SK-N-SH (cell line): ENCODE measurements at regions not wholly inside any gene's neighbourhood (a gene's known extent, or its start where the extent isn't known, plus 50 kb on each side); places are given as distances from the start of the nearest gene placed in this dataset.

Experiments used
- CTCF ChIA-PET: fragments of 300-600, 350-600 bp; formaldehyde crosslinking; extraction: SDS; loops from one replicate; lab custom pipeline; 2021; lab: Yijun Ruan, JAX
- POLR2A ChIA-PET: fragments of 350-600 bp; sonication (Branson Sonifier 250); formaldehyde crosslinking; extraction: SDS; loops from one replicate; lab custom pipeline; 2020; ENCODE audit warnings: antibody characterized with exemption, inconsistent platforms; lab: Yijun Ruan, JAX
- DNase-seq: peaks from one replicate; pipeline ENCODE4 v3.0.0; 2012
- H2AFZ ChIP-seq: fragments of 200-600 bp; sonication (generic); 2 replicates; pipeline ENCODE4 v1.8.1; 2016; ENCODE audit warnings: antibody characterized with exemption, mild to moderate bottlenecking, low read depth
- H3F3A ChIP-seq: fragments of 200-600 bp; sonication (generic); replicated peaks from 2 replicates; pipeline ENCODE3; 2016; ENCODE audit warnings: antibody characterized with exemption, mild to moderate bottlenecking; ENCODE audit not compliant: insufficient read depth
- H3K27ac ChIP-seq, 2 experiments: fragments of 200-500 bp in 1 of 2; fragments of 200-600 bp in 1 of 2; sonication (Bioruptor generic) in 1 of 2; sonication (generic), shearing (Covaris generic) in 1 of 2; 2 replicates each; pipeline versions ENCODE4 v1.5.1 to v1.6.1; 2014 to 2016; ENCODE audit warnings: low read depth in 2 of 2, inconsistent platforms in 1 of 2, low read length in 1 of 2, mild to moderate bottlenecking in 1 of 2, mixed read lengths in 1 of 2
- H3K27me3 ChIP-seq: fragments of 200-600 bp; sonication (generic), shearing (Covaris generic); 2 replicates; pipeline ENCODE4 v1.6.1; 2016; ENCODE audit warnings: mixed run types; ENCODE audit not compliant: insufficient read depth
- H3K36me3 ChIP-seq, 2 experiments: fragments of 200-500 bp in 1 of 2; fragments of 200-600 bp in 1 of 2; sonication (Bioruptor generic) in 1 of 2; sonication (generic) in 1 of 2; replicated peaks in 1 of 2; 2 replicates each; pipeline versions ENCODE3 to v1.5.1; 2014 to 2016; ENCODE audit warnings: low read length in 1 of 2, mild to moderate bottlenecking in 1 of 2; ENCODE audit not compliant: insufficient read depth in 2 of 2, control insufficient read depth in 1 of 2
- H3K4me1 ChIP-seq, 2 experiments: fragments of 200-500 bp in 1 of 2; fragments of 200-600 bp in 1 of 2; sonication (Bioruptor generic) in 1 of 2; sonication (generic), shearing (Covaris generic) in 1 of 2; 2 replicates each; pipeline versions ENCODE4 v1.5.1 to v1.6.1; 2014 to 2016; ENCODE audit warnings: low read depth in 1 of 2, low read length in 1 of 2, mixed run types in 1 of 2; ENCODE audit not compliant: insufficient read depth in 2 of 2, control insufficient read depth in 1 of 2
- H3K4me2 ChIP-seq: fragments of 200-600 bp; sonication (generic), shearing (Covaris generic); 2 replicates; pipeline ENCODE4 v1.6.1; 2017; ENCODE audit warnings: mixed run types
- H3K4me3 ChIP-seq, 2 experiments: fragments of 200-500 bp in 1 of 2; fragments of 200-600 bp in 1 of 2; sonication (Bioruptor generic) in 1 of 2; sonication (generic), shearing (Covaris generic) in 1 of 2; 2 replicates each; pipeline versions ENCODE4 v1.5.1 to v1.8.1; 2014 to 2016; ENCODE audit warnings: low read depth in 2 of 2, inconsistent platforms in 1 of 2, low read length in 1 of 2, mild to moderate bottlenecking in 1 of 2, mixed read lengths in 1 of 2, moderate library complexity in 1 of 2
- H3K79me2 ChIP-seq: fragments of 200-600 bp; sonication (generic); 2 replicates; pipeline ENCODE4 v1.8.1; 2017; ENCODE audit warnings: mild to moderate bottlenecking; ENCODE audit not compliant: insufficient read depth
- H3K9ac ChIP-seq: fragments of 200-600 bp; sonication (generic); 2 replicates; pipeline ENCODE4 v1.6.1; 2017; ENCODE audit warnings: mixed run types
- H3K9me2 ChIP-seq: fragments of 200-600 bp; sonication (generic); 2 replicates; pipeline ENCODE4 v1.6.1; 2017; ENCODE audit warnings: mixed run types
- H3K9me3 ChIP-seq: fragments of 200-600 bp; sonication (generic); 2 replicates; pipeline ENCODE4 v1.6.1; 2017; ENCODE audit warnings: mixed run types, mild to moderate bottlenecking, moderate library complexity
- H4K20me1 ChIP-seq: fragments of 200-600 bp; sonication (generic); 2 replicates; pipeline ENCODE4 v1.6.1; 2017; ENCODE audit warnings: mild to moderate bottlenecking, mixed run types; ENCODE audit not compliant: insufficient read depth
- CHD2 ChIP-seq: fragments of 150-350 bp; IDR thresholded peaks from 2 replicates; pipeline ENCODE4 v1.6.1; 2018; ENCODE audit warnings: low read length; ENCODE audit not compliant: partially characterized antibody
- EP300 ChIP-seq, 2 experiments: IDR thresholded peaks; 2 replicates each; pipeline versions ENCODE4 v1.4.0 to v1.6.1; 2012; ENCODE audit warnings: borderline replicate concordance in 1 of 2, low read depth in 1 of 2, low read length in 1 of 2
- FOXM1 ChIP-seq: IDR thresholded peaks from 2 replicates; pipeline ENCODE4 v1.4.0; 2012; ENCODE audit warnings: low read depth, mild to moderate bottlenecking
- GATA2 ChIP-seq: sonication (generic); formaldehyde crosslinking; IDR thresholded peaks from 2 replicates; pipeline ENCODE4 v1.5.0; 2020; ENCODE audit warnings: mild to moderate bottlenecking, missing genetic modification reagents
- MEF2A ChIP-seq: IDR thresholded peaks from 2 replicates; pipeline ENCODE4 v1.4.0; 2012; ENCODE audit warnings: low read depth, borderline replicate concordance
- MXI1 ChIP-seq: IDR thresholded peaks from 2 replicates; pipeline ENCODE4 v1.6.1; 2012; ENCODE audit warnings: mild to moderate bottlenecking, low read depth, low read length, improper control_type of control experiment
- NFIC ChIP-seq: IDR thresholded peaks from 2 replicates; pipeline ENCODE4 v1.4.0; 2012; ENCODE audit warnings: borderline replicate concordance
- NRF1 ChIP-seq: IDR thresholded peaks from 2 replicates; pipeline ENCODE4 v1.6.1; 2012; ENCODE audit warnings: low read depth, mild to moderate bottlenecking, low read length
- POLR2AphosphoS5 ChIP-seq: IDR thresholded peaks from 2 replicates; pipeline ENCODE4 v1.6.1; 2012; ENCODE audit warnings: low read depth, low read length
- REST ChIP-seq: IDR thresholded peaks from 2 replicates; pipeline ENCODE4 v1.6.1; 2012; ENCODE audit warnings: mild to moderate bottlenecking, low read depth, low read length, moderate library complexity
- RFX5 ChIP-seq: IDR thresholded peaks from 2 replicates; pipeline ENCODE4 v1.6.1; 2012; ENCODE audit warnings: mild to moderate bottlenecking, improper control_type of control experiment, low read length
- RXRA ChIP-seq: IDR thresholded peaks from 2 replicates; pipeline ENCODE4 v1.4.0; 2012; ENCODE audit warnings: low read depth, mild to moderate bottlenecking, borderline replicate concordance
- TAF1 ChIP-seq: IDR thresholded peaks from 2 replicates; pipeline ENCODE4 v1.6.1; 2012; ENCODE audit warnings: low read depth, mild to moderate bottlenecking, low read length, moderate library complexity, borderline replicate concordance
- TEAD4 ChIP-seq: IDR thresholded peaks from 2 replicates; pipeline ENCODE4 v1.4.0; 2012; ENCODE audit warnings: mild to moderate bottlenecking, borderline replicate concordance; ENCODE audit not compliant: insufficient read depth
- YY1 ChIP-seq: IDR thresholded peaks from 2 replicates; pipeline ENCODE4 v1.4.0; 2012; ENCODE audit warnings: low read depth, mild to moderate bottlenecking
- TF ChIP-seq, protein P1 (sequence below): IDR thresholded peaks from 2 replicates; pipeline ENCODE4 v1.4.0; 2012; ENCODE audit warnings: low read depth, borderline replicate concordance
- TF ChIP-seq, protein P2 (sequence below): IDR thresholded peaks from 2 replicates; pipeline ENCODE4 v1.4.0; 2012; ENCODE audit warnings: low read depth

DNA sequence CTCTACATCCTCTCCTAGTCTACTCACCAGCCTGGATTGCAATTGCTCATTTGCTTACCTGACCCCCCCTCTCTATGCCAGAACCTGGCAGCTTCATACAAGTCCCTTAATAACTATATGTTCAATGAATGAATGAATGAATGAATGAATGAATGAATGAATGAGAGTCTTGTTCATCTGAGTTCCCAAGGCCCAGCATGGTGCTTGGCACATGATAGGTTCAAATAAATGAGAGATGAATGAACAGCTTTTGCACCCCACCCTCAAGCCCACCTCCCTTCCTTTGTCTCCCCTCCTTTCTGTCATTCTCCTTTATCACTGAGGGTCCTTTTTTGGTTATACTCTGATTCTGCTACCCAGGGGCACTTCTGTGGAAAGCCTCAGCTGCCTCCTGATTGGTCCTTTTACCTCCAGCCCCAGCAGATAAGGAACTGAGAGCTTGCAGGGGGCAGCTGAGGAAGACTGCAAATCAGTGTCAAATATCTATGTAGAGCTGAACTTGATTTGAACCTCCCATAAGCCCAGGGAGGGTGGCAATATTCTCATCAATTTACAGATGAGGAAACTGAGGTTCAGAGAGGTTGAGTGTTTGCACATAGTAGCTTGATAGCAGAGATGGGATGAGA is 54.1 kb upstream of the CHRNB4 start:
- peaks cover 5% of the 10 kb centered on the region; the same call in 1 of the 2 replicates for H3K27me3 ChIP-seq
- DNase-seq, result no peak
- TF ChIP-seq YY1 (no peak), REST (no peak), NRF1 (no peak), RFX5 (no peak), POLR2AphosphoS5 (no peak), CHD2 (no peak), MEF2A (no peak), NFIC (no peak), RXRA (no peak), TEAD4 (no peak), GATA2 (CRISPR knock-in tag) (no peak), EP300 (IDR thresholded peaks at IDR 0.05; ENCODE audit: borderline replicate concordance in 1 of 2, low read depth in 1 of 2, low read length in 1 of 2) (no peak), TAF1 (no peak), MXI1 (no peak), FOXM1 (no peak)
- TF ChIP-seq, protein P1, sequence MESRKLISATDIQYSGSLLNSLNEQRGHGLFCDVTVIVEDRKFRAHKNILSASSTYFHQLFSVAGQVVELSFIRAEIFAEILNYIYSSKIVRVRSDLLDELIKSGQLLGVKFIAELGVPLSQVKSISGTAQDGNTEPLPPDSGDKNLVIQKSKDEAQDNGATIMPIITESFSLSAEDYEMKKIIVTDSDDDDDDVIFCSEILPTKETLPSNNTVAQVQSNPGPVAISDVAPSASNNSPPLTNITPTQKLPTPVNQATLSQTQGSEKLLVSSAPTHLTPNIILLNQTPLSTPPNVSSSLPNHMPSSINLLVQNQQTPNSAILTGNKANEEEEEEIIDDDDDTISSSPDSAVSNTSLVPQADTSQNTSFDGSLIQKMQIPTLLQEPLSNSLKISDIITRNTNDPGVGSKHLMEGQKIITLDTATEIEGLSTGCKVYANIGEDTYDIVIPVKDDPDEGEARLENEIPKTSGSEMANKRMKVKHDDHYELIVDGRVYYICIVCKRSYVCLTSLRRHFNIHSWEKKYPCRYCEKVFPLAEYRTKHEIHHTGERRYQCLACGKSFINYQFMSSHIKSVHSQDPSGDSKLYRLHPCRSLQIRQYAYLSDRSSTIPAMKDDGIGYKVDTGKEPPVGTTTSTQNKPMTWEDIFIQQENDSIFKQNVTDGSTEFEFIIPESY, result no peak
- TF ChIP-seq, protein P2, sequence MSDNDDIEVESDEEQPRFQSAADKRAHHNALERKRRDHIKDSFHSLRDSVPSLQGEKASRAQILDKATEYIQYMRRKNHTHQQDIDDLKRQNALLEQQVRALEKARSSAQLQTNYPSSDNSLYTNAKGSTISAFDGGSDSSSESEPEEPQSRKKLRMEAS, result no peak
- TF ChIP-seq, all 33 proteins: peak for 0
- Histone ChIP-seq H4K20me1 (no peaks in the 10 kb centered on the region), H3K9me2 (no peaks in the 10 kb centered on the region), H3K36me3 (no peaks in the 10 kb centered on the region), H3F3A (no peaks in the 10 kb centered on the region), H3K4me1 (peaks cover 0 to 31% of the 10 kb centered on the region in 2 experiments; a peak in 1 of 4 replicates), H3K9me3 (no peaks in the 10 kb centered on the region), H3K27ac (peak overlapping the region in 1 of 2 experiments; percentile 56; a peak in 1 of 4 replicates), H2AFZ (no peak overlapping the region), H3K4me3 (no peak overlapping the region), H3K4me2 (no peak overlapping the region), H3K79me2 (no peaks in the 10 kb centered on the region), H3K9ac (no peak overlapping the region)
- POLR2A ChIA-PET, result interaction anchor here (0.7 to 2.2 kb wide), 2 partner anchors 24 to 55 kb away, joined by 3 to 7 read pairs; no protein-coding TSS in a partner anchor
- CTCF ChIA-PET, result interaction anchor here (0.7 to 1.5 kb wide), 6 partner anchors 8 to 116 kb away, joined by 3 to 9 read pairs (median 3); partner anchors contain the start of gene ADAMTS7
